ENCODE measurements at regions not wholly inside any gene's neighbourhood (a gene's known extent, or its start where the extent isn't known, plus 50 kb on each side); places are given as distances from the start of the nearest gene placed in this dataset.

- H3K18ac ChIP-seq (ENCODE audit: extremely low read depth, low read length): no peak overlapping the region
- no peaks in the 10 kb centered on the region for H3K23me2 ChIP-seq (ENCODE audit: low read depth, low read length)
- H2BK15ac ChIP-seq (ENCODE audit: low read length): no peak overlapping the region
- H2AFZ ChIP-seq (ENCODE audit: low read length): no peak overlapping the region
- no peak overlapping the region for H3K56ac ChIP-seq (replicated peaks; ENCODE audit: insufficient read length, low read depth, low read length)
- H2BK120ac ChIP-seq (replicated peaks; ENCODE audit: low read depth, low read length): no peak overlapping the region
- no peak overlapping the region for H3K4me2 ChIP-seq (ENCODE audit: insufficient read depth in 1 of 2, low read depth in 2 of 2, low read length in 2 of 2)
- no peak for DNase-seq (ENCODE audit: low read depth in 1 of 2, low spot score in 2 of 2)
- no peaks in the 10 kb centered on the region for H3K36me3 ChIP-seq (ENCODE audit: control insufficient read depth in 2 of 4, insufficient read depth in 4 of 4, low read length in 3 of 4)
- no peaks in the 10 kb centered on the region for H3K27me3 ChIP-seq (replicated peaks in 1 of 4; ENCODE audit: control insufficient read depth in 3 of 4, extremely low read depth in 1 of 4, insufficient read depth in 3 of 4, low read length in 3 of 4)
- H2AK5ac ChIP-seq (ENCODE audit: low read depth, low read length): no peak overlapping the region
- no peak for FAIRE-seq
- H2BK5ac ChIP-seq (ENCODE audit: low read depth, low read length): no peak overlapping the region
- no peak overlapping the region for H3K23ac ChIP-seq (ENCODE audit: insufficient read length)
- ChIA-PET CTCF (ENCODE audit: partially characterized antibody) (interaction anchor here (1.0 to 1.3 kb wide), 2 partner anchors 8 to 319 kb away, joined by 3 to 4 read pairs; no protein-coding TSS in a partner anchor), POLR2A (ENCODE audit: partially characterized antibody) (no interaction called here)
- H4K5ac ChIP-seq (ENCODE audit: insufficient read length, low read depth, low read length): no peak overlapping the region
- no peak overlapping the region for H2BK20ac ChIP-seq (ENCODE audit: low read length)
- H4K20me1 ChIP-seq (replicated peaks in 1 of 2; ENCODE audit: control insufficient read depth in 1 of 2, insufficient read depth in 2 of 2, low read length in 2 of 2): no peaks in the 10 kb centered on the region
- no peak overlapping the region for H3K4me3 ChIP-seq (ENCODE audit: extremely low read depth in 1 of 4, insufficient read depth in 2 of 4, low read depth in 3 of 4, low read length in 4 of 4)
- H3K27ac ChIP-seq (ENCODE audit: low read depth, low read length): no peak overlapping the region
- no peak overlapping the region for H3K9ac ChIP-seq (replicated peaks in 1 of 4; ENCODE audit: extremely low read depth in 1 of 4, low read depth in 3 of 4, low read length in 3 of 4)
- peaks cover 0 to 10% (median 3%) of the 10 kb centered on the region in 4 experiments; a peak in 4 of 7 replicates for H3K4me1 ChIP-seq (replicated peaks in 1 of 4; ENCODE audit: control insufficient read depth in 3 of 4, insufficient read depth in 4 of 4, low read length in 3 of 4)
- no peak overlapping the region for H4K91ac ChIP-seq (replicated peaks; ENCODE audit: insufficient read length, low read length)
- no peak overlapping the region for H3K14ac ChIP-seq (ENCODE audit: insufficient read length)
- H3K4ac ChIP-seq (replicated peaks; ENCODE audit: insufficient read length, low read depth, low read length): no peak overlapping the region
- no peak overlapping the region for H4K8ac ChIP-seq (ENCODE audit: extremely low read depth, insufficient read depth, low read length)
- 91% methylated on average over 3 of the region's 3 CpGs; no CpG with 5 or more reads in 1 of the 2 experiments for WGBS, 2 experiments (ENCODE audit: extremely low coverage in 1 of 2, insufficient coverage in 1 of 2, insufficient read length in 1 of 2, insufficient replicate concordance in 2 of 2, low coverage in 1 of 2, low lambda C conversion rate in 2 of 2, missing lambda C conversion rate in 1 of 2)
- H3K9me3 ChIP-seq (ENCODE audit: insufficient read depth in 2 of 2, low read depth in 1 of 2, low read length in 1 of 2): no peaks in the 10 kb centered on the region
- H3K79me1 ChIP-seq (ENCODE audit: low read depth, low read length): no peaks in the 10 kb centered on the region
- H2BK12ac ChIP-seq (ENCODE audit: low read depth, low read length): no peak overlapping the region
- no peaks in the 10 kb centered on the region for H3K79me2 ChIP-seq (ENCODE audit: control insufficient read depth in 1 of 2, insufficient read depth in 2 of 2, low read length in 2 of 2)
- TF ChIP-seq EZH2 (IDR thresholded peaks at IDR 0.05; ENCODE audit: low read depth, low read length, severe bottlenecking) (no peak), NRF1 (IDR thresholded peaks at IDR 0.05; ENCODE audit: low read depth, low read length) (no peak), GTF2F1 (IDR thresholded peaks at IDR 0.05; ENCODE audit: borderline replicate concordance, low read depth, low read length) (no peak), RBBP5 (IDR thresholded peaks at IDR 0.05; ENCODE audit: borderline replicate concordance, low read depth, low read length) (no peak), CHD2 (IDR thresholded peaks at IDR 0.05; ENCODE audit: low read length) (no peak), CBX8 (IDR thresholded peaks at IDR 0.05; ENCODE audit: borderline replicate concordance, low read depth, low read length) (no peak), RXRA (IDR thresholded peaks at IDR 0.05; ENCODE audit: insufficient read depth, low read depth, low read length) (no peak), SIN3A (conservative IDR thresholded peaks at IDR 0.05 in 1 of 2, IDR thresholded peaks at IDR 0.05 in 1 of 2; ENCODE audit: low read depth in 1 of 2, low read length in 2 of 2) (no peak), POU5F1 (IDR thresholded peaks at IDR 0.05; ENCODE audit: low read depth, low read length) (no peak), SP2 (IDR thresholded peaks at IDR 0.05; ENCODE audit: low read length) (no peak), TAF7 (optimal IDR thresholded peaks at IDR 0.05; ENCODE audit: borderline replicate concordance, low read depth, low read length) (no peak), CBX5 (IDR thresholded peaks at IDR 0.05; ENCODE audit: low read depth, low read length) (no peak), HDAC6 (IDR thresholded peaks at IDR 0.05; ENCODE audit: low read depth, low read length) (no peak), PHF8 (conservative IDR thresholded peaks at IDR 0.05; ENCODE audit: low read depth, low read length) (no peak)
Measured at GRCh38 chr5:15424769-15425168, 75.2 kb upstream of the FBXL7 start.

Measured in H1 (cell line).